ENCODE measurements at regions not wholly inside any gene's neighbourhood (a gene's known extent, or its start where the extent isn't known, plus 50 kb on each side); places are given as distances from the start of the nearest gene placed in this dataset.

- ATAC-seq (ENCODE audit: low FRiP score) (no peak), DNase-seq (ENCODE audit: low spot score) (no peak)
- no peak for TF ChIP-seq CTCF (IDR thresholded peaks at IDR 0.05)
These were observed 63.1 kb upstream of the DUSP5 start for GRCh38 chr10:110434489-110435096.

- DNase-seq (ENCODE audit: low spot score) (no peak), ATAC-seq (ENCODE audit: low FRiP score) (no peak)
- TF ChIP-seq CTCF (IDR thresholded peaks at IDR 0.05): no peak
These were observed 61.0 kb upstream of the DUSP5 start for GRCh38 chr10:110436554-110437350.

GRCh38 chr10:110437351-110437605 is 60.4 kb upstream of the DUSP5 start:
- ATAC-seq (ENCODE audit: low FRiP score) (no peak), DNase-seq (ENCODE audit: low spot score) (no peak)
- no peak for TF ChIP-seq CTCF (IDR thresholded peaks at IDR 0.05)

- ATAC-seq (ENCODE audit: low FRiP score) (no peak), DNase-seq (ENCODE audit: low spot score) (no peak)
- TF ChIP-seq CTCF (IDR thresholded peaks at IDR 0.05): no peak
These were observed 59.9 kb upstream of the DUSP5 start for GRCh38 chr10:110437761-110438341.

GRCh38 chr10:110442746-110443145 is 55.0 kb upstream of the DUSP5 start:
- TF ChIP-seq CTCF (IDR thresholded peaks at IDR 0.05): no peak
- ATAC-seq (ENCODE audit: low FRiP score): no peak
- no peak for DNase-seq (ENCODE audit: low spot score)

GRCh38 chr10:110443239-110444003 is 54.3 kb upstream of the DUSP5 start:
- TF ChIP-seq CTCF (IDR thresholded peaks at IDR 0.05): no peak
- ATAC-seq (ENCODE audit: low FRiP score): no peak
- no peak for DNase-seq (ENCODE audit: low spot score)
